HFF-Myc (cell line): ENCODE measurements at regions not wholly inside any gene's neighbourhood (a gene's known extent, or its start where the extent isn't known, plus 50 kb on each side); places are given as distances from the start of the nearest gene placed in this dataset.

Source experiments
- DNase-seq: peaks from one replicate; pipeline ENCODE4 v3.0.0-alpha.2; 2011; ENCODE audit warnings: low read depth; ENCODE audit errors: extremely low read depth
- H3K4me3 ChIP-seq: replicated peaks from 2 replicates; pipeline ENCODE4 v1.5.1; 2011; ENCODE audit warnings: low read depth, mild to moderate bottlenecking, control low read depth, low read length
- CTCF ChIP-seq: IDR thresholded peaks from 2 replicates; pipeline ENCODE4 v1.5.1; 2012; ENCODE audit warnings: mild to moderate bottlenecking, low read depth, low read length, control low read depth; ENCODE audit errors: missing control alignments

GRCh38 chr3:30996467-30996866 lies 102.0 kb upstream of the GADL1 start:
- H3K4me3 ChIP-seq = no peak overlapping the region
- TF ChIP-seq CTCF = no peak
- DNase-seq = no peak

GRCh38 chr3:31002730-31003129 lies 108.3 kb upstream of the GADL1 start:
- no peak overlapping the region for H3K4me3 ChIP-seq
- no peak for TF ChIP-seq CTCF
- DNase-seq = no peak

GRCh38 chr3:31004025-31004678 lies 109.7 kb upstream of the GADL1 start:
- no peak overlapping the region for H3K4me3 ChIP-seq
- peak; percentile 14 for DNase-seq
- no peak for TF ChIP-seq CTCF

- no peak overlapping the region for H3K4me3 ChIP-seq
- TF ChIP-seq CTCF = no peak
- no peak for DNase-seq
Measured at GRCh38 chr3:31008994-31009393, 114.5 kb upstream of the GADL1 start.

GRCh38 chr3:31009881-31010280 lies 115.4 kb upstream of the GADL1 start:
- DNase-seq = no peak
- H3K4me3 ChIP-seq = no peak overlapping the region
- no peak for TF ChIP-seq CTCF

GRCh38 chr3:31010491-31010890 lies 116.0 kb upstream of the GADL1 start:
- H3K4me3 ChIP-seq = no peak overlapping the region
- DNase-seq = no peak
- no peak for TF ChIP-seq CTCF

GRCh38 chr3:31011380-31011779 lies 116.9 kb upstream of the GADL1 start:
- H3K4me3 ChIP-seq = no peak overlapping the region
- no peak for TF ChIP-seq CTCF
- DNase-seq = no peak
